SK-N-SH (cell line): ENCODE measurements at regions not wholly inside any gene's neighbourhood (a gene's known extent, or its start where the extent isn't known, plus 50 kb on each side); places are given as distances from the start of the nearest gene placed in this dataset.

Experiments used
- CTCF ChIA-PET: fragments of 300-600, 350-600 bp; formaldehyde crosslinking; extraction: SDS; loops from one replicate; lab custom pipeline; 2021; lab: Yijun Ruan, JAX
- POLR2A ChIA-PET: fragments of 350-600 bp; sonication (Branson Sonifier 250); formaldehyde crosslinking; extraction: SDS; loops from one replicate; lab custom pipeline; 2020; ENCODE audit warnings: antibody characterized with exemption, inconsistent platforms; lab: Yijun Ruan, JAX
- DNase-seq: peaks from one replicate; pipeline ENCODE4 v3.0.0; 2012
- H2AFZ ChIP-seq: fragments of 200-600 bp; sonication (generic); 2 replicates; pipeline ENCODE4 v1.8.1; 2016; ENCODE audit warnings: antibody characterized with exemption, mild to moderate bottlenecking, low read depth
- H3F3A ChIP-seq: fragments of 200-600 bp; sonication (generic); replicated peaks from 2 replicates; pipeline ENCODE3; 2016; ENCODE audit warnings: antibody characterized with exemption, mild to moderate bottlenecking; ENCODE audit not compliant: insufficient read depth
- H3K27ac ChIP-seq, 2 experiments: fragments of 200-500 bp in 1 of 2; fragments of 200-600 bp in 1 of 2; sonication (Bioruptor generic) in 1 of 2; sonication (generic), shearing (Covaris generic) in 1 of 2; 2 replicates each; pipeline versions ENCODE4 v1.5.1 to v1.6.1; 2014 to 2016; ENCODE audit warnings: low read depth in 2 of 2, inconsistent platforms in 1 of 2, low read length in 1 of 2, mild to moderate bottlenecking in 1 of 2, mixed read lengths in 1 of 2
- H3K27me3 ChIP-seq: fragments of 200-600 bp; sonication (generic), shearing (Covaris generic); 2 replicates; pipeline ENCODE4 v1.6.1; 2016; ENCODE audit warnings: mixed run types; ENCODE audit not compliant: insufficient read depth
- H3K36me3 ChIP-seq, 2 experiments: fragments of 200-500 bp in 1 of 2; fragments of 200-600 bp in 1 of 2; sonication (Bioruptor generic) in 1 of 2; sonication (generic) in 1 of 2; replicated peaks in 1 of 2; 2 replicates each; pipeline versions ENCODE3 to v1.5.1; 2014 to 2016; ENCODE audit warnings: low read length in 1 of 2, mild to moderate bottlenecking in 1 of 2; ENCODE audit not compliant: insufficient read depth in 2 of 2, control insufficient read depth in 1 of 2
- H3K4me1 ChIP-seq, 2 experiments: fragments of 200-500 bp in 1 of 2; fragments of 200-600 bp in 1 of 2; sonication (Bioruptor generic) in 1 of 2; sonication (generic), shearing (Covaris generic) in 1 of 2; 2 replicates each; pipeline versions ENCODE4 v1.5.1 to v1.6.1; 2014 to 2016; ENCODE audit warnings: low read depth in 1 of 2, low read length in 1 of 2, mixed run types in 1 of 2; ENCODE audit not compliant: insufficient read depth in 2 of 2, control insufficient read depth in 1 of 2
- H3K4me2 ChIP-seq: fragments of 200-600 bp; sonication (generic), shearing (Covaris generic); 2 replicates; pipeline ENCODE4 v1.6.1; 2017; ENCODE audit warnings: mixed run types
- H3K4me3 ChIP-seq, 2 experiments: fragments of 200-500 bp in 1 of 2; fragments of 200-600 bp in 1 of 2; sonication (Bioruptor generic) in 1 of 2; sonication (generic), shearing (Covaris generic) in 1 of 2; 2 replicates each; pipeline versions ENCODE4 v1.5.1 to v1.8.1; 2014 to 2016; ENCODE audit warnings: low read depth in 2 of 2, inconsistent platforms in 1 of 2, low read length in 1 of 2, mild to moderate bottlenecking in 1 of 2, mixed read lengths in 1 of 2, moderate library complexity in 1 of 2
- H3K79me2 ChIP-seq: fragments of 200-600 bp; sonication (generic); 2 replicates; pipeline ENCODE4 v1.8.1; 2017; ENCODE audit warnings: mild to moderate bottlenecking; ENCODE audit not compliant: insufficient read depth
- H3K9ac ChIP-seq: fragments of 200-600 bp; sonication (generic); 2 replicates; pipeline ENCODE4 v1.6.1; 2017; ENCODE audit warnings: mixed run types
- H3K9me2 ChIP-seq: fragments of 200-600 bp; sonication (generic); 2 replicates; pipeline ENCODE4 v1.6.1; 2017; ENCODE audit warnings: mixed run types
- H3K9me3 ChIP-seq: fragments of 200-600 bp; sonication (generic); 2 replicates; pipeline ENCODE4 v1.6.1; 2017; ENCODE audit warnings: mixed run types, mild to moderate bottlenecking, moderate library complexity
- H4K20me1 ChIP-seq: fragments of 200-600 bp; sonication (generic); 2 replicates; pipeline ENCODE4 v1.6.1; 2017; ENCODE audit warnings: mild to moderate bottlenecking, mixed run types; ENCODE audit not compliant: insufficient read depth
- CHD2 ChIP-seq: fragments of 150-350 bp; IDR thresholded peaks from 2 replicates; pipeline ENCODE4 v1.6.1; 2018; ENCODE audit warnings: low read length; ENCODE audit not compliant: partially characterized antibody
- ELF1 ChIP-seq: IDR thresholded peaks from 2 replicates; pipeline ENCODE4 v1.4.0; 2012
- FOSL2 ChIP-seq: IDR thresholded peaks from 2 replicates; pipeline ENCODE4 v1.4.0; 2012; ENCODE audit warnings: low read depth, mild to moderate bottlenecking, moderate library complexity, borderline replicate concordance
- FOXM1 ChIP-seq: IDR thresholded peaks from 2 replicates; pipeline ENCODE4 v1.4.0; 2012; ENCODE audit warnings: low read depth, mild to moderate bottlenecking
- GABPA ChIP-seq: IDR thresholded peaks from 2 replicates; pipeline ENCODE4 v1.4.0; 2012; ENCODE audit warnings: low read depth, mild to moderate bottlenecking
- GATA2 ChIP-seq: sonication (generic); formaldehyde crosslinking; IDR thresholded peaks from 2 replicates; pipeline ENCODE4 v1.5.0; 2020; ENCODE audit warnings: mild to moderate bottlenecking, missing genetic modification reagents
- JUND ChIP-seq: IDR thresholded peaks from 2 replicates; pipeline ENCODE4 v1.4.0; 2012
- MEF2A ChIP-seq: IDR thresholded peaks from 2 replicates; pipeline ENCODE4 v1.4.0; 2012; ENCODE audit warnings: low read depth, borderline replicate concordance
- NFIC ChIP-seq: IDR thresholded peaks from 2 replicates; pipeline ENCODE4 v1.4.0; 2012; ENCODE audit warnings: borderline replicate concordance
- POLR2AphosphoS5 ChIP-seq: IDR thresholded peaks from 2 replicates; pipeline ENCODE4 v1.6.1; 2012; ENCODE audit warnings: low read depth, low read length
- RAD21 ChIP-seq: IDR thresholded peaks from 2 replicates; pipeline ENCODE4 v1.6.1; 2012; ENCODE audit warnings: mild to moderate bottlenecking, low read length
- RCOR1 ChIP-seq: fragments of 150-350 bp; IDR thresholded peaks from 2 replicates; pipeline ENCODE4 v1.6.1; 2017; ENCODE audit warnings: antibody characterized with exemption, low read length
- RFX5 ChIP-seq: IDR thresholded peaks from 2 replicates; pipeline ENCODE4 v1.6.1; 2012; ENCODE audit warnings: mild to moderate bottlenecking, improper control_type of control experiment, low read length
- RXRA ChIP-seq: IDR thresholded peaks from 2 replicates; pipeline ENCODE4 v1.4.0; 2012; ENCODE audit warnings: low read depth, mild to moderate bottlenecking, borderline replicate concordance
- SIN3A ChIP-seq: IDR thresholded peaks from 2 replicates; pipeline ENCODE4 v1.6.1; 2012; ENCODE audit warnings: low read depth, mild to moderate bottlenecking, low read length, moderate library complexity, borderline replicate concordance
- SMC3 ChIP-seq: IDR thresholded peaks from 2 replicates; pipeline ENCODE4 v1.6.1; 2012; ENCODE audit warnings: low read depth, low read length, improper control_type of control experiment
- TCF12 ChIP-seq: IDR thresholded peaks from 2 replicates; pipeline ENCODE4 v1.4.0; 2012
- TEAD4 ChIP-seq: IDR thresholded peaks from 2 replicates; pipeline ENCODE4 v1.4.0; 2012; ENCODE audit warnings: mild to moderate bottlenecking, borderline replicate concordance; ENCODE audit not compliant: insufficient read depth
- YY1 ChIP-seq: IDR thresholded peaks from 2 replicates; pipeline ENCODE4 v1.4.0; 2012; ENCODE audit warnings: low read depth, mild to moderate bottlenecking
- WGBS: methylation state at CpG from one replicate; pipeline ENCODE4 v1.1.6; 2017; ENCODE audit warnings: low lambda C conversion rate; 5-methylcytosine and 5-hydroxymethylcytosine counted together
- TF ChIP-seq, protein P1 (sequence below): fragments of 150-350 bp; IDR thresholded peaks from 2 replicates; pipeline ENCODE4 v1.6.1; 2016; ENCODE audit warnings: mild to moderate bottlenecking, low read depth, low read length
- TF ChIP-seq, protein P2 (sequence below): IDR thresholded peaks from 2 replicates; pipeline ENCODE4 v1.6.1; 2012; ENCODE audit warnings: mild to moderate bottlenecking, low read depth, low read length, moderate library complexity
- TF ChIP-seq, protein P3 (sequence below): IDR thresholded peaks from 2 replicates; pipeline ENCODE4 v1.4.0; 2012; ENCODE audit warnings: low read depth, borderline replicate concordance
- TF ChIP-seq, protein P4 (sequence below): IDR thresholded peaks from 2 replicates; pipeline ENCODE4 v1.4.0; 2012; ENCODE audit warnings: low read depth
- TF ChIP-seq, protein P5 (sequence below): fragments of 150-350 bp; IDR thresholded peaks from 2 replicates; pipeline ENCODE4 v1.6.1; 2017; ENCODE audit warnings: antibody characterized with exemption, low read length, low read depth, borderline replicate concordance

DNA sequence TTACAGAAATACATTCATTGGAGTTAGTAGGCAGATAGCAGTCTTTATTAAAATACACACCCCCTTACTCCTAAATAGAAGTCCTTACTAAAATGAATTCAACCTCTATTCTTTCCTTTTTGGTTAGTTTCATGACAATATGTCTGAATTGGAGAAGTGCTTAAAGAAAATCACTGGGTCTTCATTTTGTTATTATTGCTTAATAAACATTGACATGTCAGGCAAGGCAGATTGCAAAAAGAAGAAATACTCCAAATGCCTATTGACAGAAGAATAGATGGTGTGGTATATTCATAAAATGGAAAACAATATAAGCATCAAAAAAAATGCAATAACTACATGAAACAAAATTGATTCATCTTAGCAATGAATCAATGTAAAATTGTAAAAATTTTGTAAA is 135.5 kb downstream of the TMEM26 start (continued):
- TF ChIP-seq, protein P1, sequence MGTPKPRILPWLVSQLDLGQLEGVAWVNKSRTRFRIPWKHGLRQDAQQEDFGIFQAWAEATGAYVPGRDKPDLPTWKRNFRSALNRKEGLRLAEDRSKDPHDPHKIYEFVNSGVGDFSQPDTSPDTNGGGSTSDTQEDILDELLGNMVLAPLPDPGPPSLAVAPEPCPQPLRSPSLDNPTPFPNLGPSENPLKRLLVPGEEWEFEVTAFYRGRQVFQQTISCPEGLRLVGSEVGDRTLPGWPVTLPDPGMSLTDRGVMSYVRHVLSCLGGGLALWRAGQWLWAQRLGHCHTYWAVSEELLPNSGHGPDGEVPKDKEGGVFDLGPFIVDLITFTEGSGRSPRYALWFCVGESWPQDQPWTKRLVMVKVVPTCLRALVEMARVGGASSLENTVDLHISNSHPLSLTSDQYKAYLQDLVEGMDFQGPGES = no peak
- no peak for TF ChIP-seq TCF12
- TF ChIP-seq RAD21 = no peak
- no peak for TF ChIP-seq TEAD4
- TF ChIP-seq CHD2 = no peak
- TF ChIP-seq GATA2 (CRISPR knock-in tag) = no peak
- no peak for TF ChIP-seq MEF2A
- TF ChIP-seq SIN3A = no peak
- TF ChIP-seq RCOR1 = no peak
- TF ChIP-seq SMC3 = no peak
- TF ChIP-seq JUND = no peak
- TF ChIP-seq NFIC = no peak
- no peak for TF ChIP-seq RXRA

DNA sequence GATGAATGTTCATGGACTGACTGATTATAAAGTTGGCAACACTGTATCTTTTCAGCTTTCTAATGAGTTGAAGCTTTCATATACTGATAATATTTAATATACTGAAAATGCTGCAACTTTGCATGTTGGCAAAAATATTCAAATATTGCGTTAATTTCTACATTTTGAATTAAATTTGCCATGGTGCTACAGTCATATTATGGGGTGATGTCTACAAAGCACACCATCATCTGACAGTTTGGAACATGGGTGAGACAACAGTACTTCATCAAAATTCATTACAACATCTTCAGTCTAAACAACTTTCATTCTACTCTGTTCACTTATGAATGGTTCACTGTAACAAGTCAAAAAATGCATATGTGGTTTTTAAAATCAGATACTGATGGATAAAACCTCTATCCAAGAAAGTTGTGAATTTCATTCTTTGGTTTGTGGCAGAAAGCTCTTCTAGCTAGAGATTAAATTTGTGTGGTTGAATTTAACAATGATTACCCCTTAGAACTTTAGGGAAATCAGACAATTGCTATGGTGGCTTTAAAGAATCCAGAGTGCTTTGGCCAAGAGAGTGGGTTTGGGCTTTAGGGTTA is 136.4 kb downstream of the TMEM26 start:
- peaks cover 8 to 14% of the 10 kb centered on the region in 2 experiments; a peak in 3 of 4 replicates for H3K4me1 ChIP-seq
- H3K9ac ChIP-seq = no peak overlapping the region
- H4K20me1 ChIP-seq = no peaks in the 10 kb centered on the region
- TF ChIP-seq YY1 (no peak), FOSL2 (no peak), GABPA (no peak), POLR2AphosphoS5 (no peak), SMC3 (no peak), RAD21 (no peak), NFIC (no peak), ELF1 (no peak), RXRA (no peak), RFX5 (no peak), TCF12 (no peak), FOXM1 (no peak), JUND (no peak)
- TF ChIP-seq, protein P2, sequence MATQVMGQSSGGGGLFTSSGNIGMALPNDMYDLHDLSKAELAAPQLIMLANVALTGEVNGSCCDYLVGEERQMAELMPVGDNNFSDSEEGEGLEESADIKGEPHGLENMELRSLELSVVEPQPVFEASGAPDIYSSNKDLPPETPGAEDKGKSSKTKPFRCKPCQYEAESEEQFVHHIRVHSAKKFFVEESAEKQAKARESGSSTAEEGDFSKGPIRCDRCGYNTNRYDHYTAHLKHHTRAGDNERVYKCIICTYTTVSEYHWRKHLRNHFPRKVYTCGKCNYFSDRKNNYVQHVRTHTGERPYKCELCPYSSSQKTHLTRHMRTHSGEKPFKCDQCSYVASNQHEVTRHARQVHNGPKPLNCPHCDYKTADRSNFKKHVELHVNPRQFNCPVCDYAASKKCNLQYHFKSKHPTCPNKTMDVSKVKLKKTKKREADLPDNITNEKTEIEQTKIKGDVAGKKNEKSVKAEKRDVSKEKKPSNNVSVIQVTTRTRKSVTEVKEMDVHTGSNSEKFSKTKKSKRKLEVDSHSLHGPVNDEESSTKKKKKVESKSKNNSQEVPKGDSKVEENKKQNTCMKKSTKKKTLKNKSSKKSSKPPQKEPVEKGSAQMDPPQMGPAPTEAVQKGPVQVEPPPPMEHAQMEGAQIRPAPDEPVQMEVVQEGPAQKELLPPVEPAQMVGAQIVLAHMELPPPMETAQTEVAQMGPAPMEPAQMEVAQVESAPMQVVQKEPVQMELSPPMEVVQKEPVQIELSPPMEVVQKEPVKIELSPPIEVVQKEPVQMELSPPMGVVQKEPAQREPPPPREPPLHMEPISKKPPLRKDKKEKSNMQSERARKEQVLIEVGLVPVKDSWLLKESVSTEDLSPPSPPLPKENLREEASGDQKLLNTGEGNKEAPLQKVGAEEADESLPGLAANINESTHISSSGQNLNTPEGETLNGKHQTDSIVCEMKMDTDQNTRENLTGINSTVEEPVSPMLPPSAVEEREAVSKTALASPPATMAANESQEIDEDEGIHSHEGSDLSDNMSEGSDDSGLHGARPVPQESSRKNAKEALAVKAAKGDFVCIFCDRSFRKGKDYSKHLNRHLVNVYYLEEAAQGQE = no peak
- TF ChIP-seq, protein P3, sequence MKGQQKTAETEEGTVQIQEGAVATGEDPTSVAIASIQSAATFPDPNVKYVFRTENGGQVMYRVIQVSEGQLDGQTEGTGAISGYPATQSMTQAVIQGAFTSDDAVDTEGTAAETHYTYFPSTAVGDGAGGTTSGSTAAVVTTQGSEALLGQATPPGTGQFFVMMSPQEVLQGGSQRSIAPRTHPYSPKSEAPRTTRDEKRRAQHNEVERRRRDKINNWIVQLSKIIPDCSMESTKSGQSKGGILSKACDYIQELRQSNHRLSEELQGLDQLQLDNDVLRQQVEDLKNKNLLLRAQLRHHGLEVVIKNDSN = no peak
- TF ChIP-seq, protein P4, sequence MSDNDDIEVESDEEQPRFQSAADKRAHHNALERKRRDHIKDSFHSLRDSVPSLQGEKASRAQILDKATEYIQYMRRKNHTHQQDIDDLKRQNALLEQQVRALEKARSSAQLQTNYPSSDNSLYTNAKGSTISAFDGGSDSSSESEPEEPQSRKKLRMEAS = no peak
- TF ChIP-seq, protein P5, sequence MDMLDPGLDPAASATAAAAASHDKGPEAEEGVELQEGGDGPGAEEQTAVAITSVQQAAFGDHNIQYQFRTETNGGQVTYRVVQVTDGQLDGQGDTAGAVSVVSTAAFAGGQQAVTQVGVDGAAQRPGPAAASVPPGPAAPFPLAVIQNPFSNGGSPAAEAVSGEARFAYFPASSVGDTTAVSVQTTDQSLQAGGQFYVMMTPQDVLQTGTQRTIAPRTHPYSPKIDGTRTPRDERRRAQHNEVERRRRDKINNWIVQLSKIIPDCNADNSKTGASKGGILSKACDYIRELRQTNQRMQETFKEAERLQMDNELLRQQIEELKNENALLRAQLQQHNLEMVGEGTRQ = no peak
- TF ChIP-seq, protein P1 = no peak
- TF ChIP-seq, all 33 proteins: peak for 0
- H3K36me3 ChIP-seq = no peaks in the 10 kb centered on the region
- no peaks in the 10 kb centered on the region for H3F3A ChIP-seq
- POLR2A ChIA-PET = interaction anchor here (0.6 kb wide), 1 partner anchor 294 kb away, joined by 3 read pairs; no protein-coding TSS in a partner anchor
- H3K9me3 ChIP-seq = no peaks in the 10 kb centered on the region
- no peaks in the 10 kb centered on the region for H3K79me2 ChIP-seq
- H3K27ac ChIP-seq = no peak overlapping the region
- no peaks in the 10 kb centered on the region for H3K9me2 ChIP-seq
- CTCF ChIA-PET = no interaction called here
- no peak overlapping the region for H3K4me2 ChIP-seq
- H2AFZ ChIP-seq = no peak overlapping the region
- 85% methylated on average over 1 of the region's 1 CpG for WGBS
- H3K27me3 ChIP-seq = no peaks in the 10 kb centered on the region
- DNase-seq = no peak
- H3K4me3 ChIP-seq = no peak overlapping the region
